ENCODE measurements at regions not wholly inside any gene's neighbourhood (a gene's known extent, or its start where the extent isn't known, plus 50 kb on each side); places are given as distances from the start of the nearest gene placed in this dataset. TPM values are rescaled to one million over a fixed set of nuclear protein-coding genes. Genes with fewer than 3 reads are reported as not detected.

DNA sequence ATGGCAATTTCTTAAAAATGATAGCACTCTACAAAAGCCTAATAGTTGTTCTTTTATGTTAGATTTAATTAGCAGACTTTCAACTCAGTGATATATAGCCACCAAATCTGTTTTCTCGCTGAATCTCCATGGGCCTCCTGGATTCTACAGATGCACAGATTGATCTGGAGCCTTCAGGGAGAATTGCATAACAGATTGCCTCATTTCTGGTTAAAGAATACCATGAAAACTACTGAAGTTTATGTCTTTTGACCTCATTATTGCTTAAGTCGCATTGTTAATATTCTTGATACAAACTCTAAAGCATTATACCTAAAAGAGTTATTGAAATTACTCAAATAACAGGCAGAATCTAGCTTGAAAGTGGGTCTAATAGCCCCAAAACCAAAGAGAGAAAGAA is 53.7 kb upstream of the PRR20A start:
- Histone ChIP-seq H3K27ac (no peak overlapping the region), H3K36me3 (no peaks in the 10 kb centered on the region), H3K9me3 (no peaks in the 10 kb centered on the region), H3K4me3 (no peak overlapping the region), H3K4me1 (no peaks in the 10 kb centered on the region), H3K27me3 (no peaks in the 10 kb centered on the region)
- TF ChIP-seq, protein P1, sequence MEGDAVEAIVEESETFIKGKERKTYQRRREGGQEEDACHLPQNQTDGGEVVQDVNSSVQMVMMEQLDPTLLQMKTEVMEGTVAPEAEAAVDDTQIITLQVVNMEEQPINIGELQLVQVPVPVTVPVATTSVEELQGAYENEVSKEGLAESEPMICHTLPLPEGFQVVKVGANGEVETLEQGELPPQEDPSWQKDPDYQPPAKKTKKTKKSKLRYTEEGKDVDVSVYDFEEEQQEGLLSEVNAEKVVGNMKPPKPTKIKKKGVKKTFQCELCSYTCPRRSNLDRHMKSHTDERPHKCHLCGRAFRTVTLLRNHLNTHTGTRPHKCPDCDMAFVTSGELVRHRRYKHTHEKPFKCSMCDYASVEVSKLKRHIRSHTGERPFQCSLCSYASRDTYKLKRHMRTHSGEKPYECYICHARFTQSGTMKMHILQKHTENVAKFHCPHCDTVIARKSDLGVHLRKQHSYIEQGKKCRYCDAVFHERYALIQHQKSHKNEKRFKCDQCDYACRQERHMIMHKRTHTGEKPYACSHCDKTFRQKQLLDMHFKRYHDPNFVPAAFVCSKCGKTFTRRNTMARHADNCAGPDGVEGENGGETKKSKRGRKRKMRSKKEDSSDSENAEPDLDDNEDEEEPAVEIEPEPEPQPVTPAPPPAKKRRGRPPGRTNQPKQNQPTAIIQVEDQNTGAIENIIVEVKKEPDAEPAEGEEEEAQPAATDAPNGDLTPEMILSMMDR (IDR thresholded peaks at IDR 0.05) = no peak
- no peak for TF ChIP-seq EP300 (IDR thresholded peaks at IDR 0.05)
- TF ChIP-seq POLR2A (IDR thresholded peaks at IDR 0.05) = no peak
- no peak for DNase-seq (ENCODE audit: low spot score in 2 of 2)
- WGBS, 2 donors = 69 to 70% methylated on average over 2 of the region's 2 CpGs

Small RNA genes lying in the stretch of these regions (small RNA-seq; reads per million reads assigned to genes)
- gene MIR5007 (not detected), gene RF02271 (not detected)

Data from tibial nerve (tissue), 4 donors.